DMS53 (cell line): ENCODE measurements at regions not wholly inside any gene's neighbourhood (a gene's known extent, or its start where the extent isn't known, plus 50 kb on each side); places are given as distances from the start of the nearest gene placed in this dataset.
"Not testable (repeated sequence)": the region's sequence is repeated elsewhere in the genome, so short reads cannot be mapped to it uniquely, and the experiment has no call there.

Experiments used
- DNase-seq: peaks from one replicate; lab custom pipeline; 2025; lab: John Stamatoyannopoulos, UW

GRCh38 chr15:70247281-70247680 lies 149.6 kb upstream of the TLE3 start:
- DNase-seq, result no peak

GRCh38 chr15:70246623-70247220 lies 149.0 kb upstream of the TLE3 start:
- DNase-seq, result no peak

GRCh38 chr15:70245932-70246622 lies 148.4 kb upstream of the TLE3 start:
- peak; percentile 19 for DNase-seq

DNA sequence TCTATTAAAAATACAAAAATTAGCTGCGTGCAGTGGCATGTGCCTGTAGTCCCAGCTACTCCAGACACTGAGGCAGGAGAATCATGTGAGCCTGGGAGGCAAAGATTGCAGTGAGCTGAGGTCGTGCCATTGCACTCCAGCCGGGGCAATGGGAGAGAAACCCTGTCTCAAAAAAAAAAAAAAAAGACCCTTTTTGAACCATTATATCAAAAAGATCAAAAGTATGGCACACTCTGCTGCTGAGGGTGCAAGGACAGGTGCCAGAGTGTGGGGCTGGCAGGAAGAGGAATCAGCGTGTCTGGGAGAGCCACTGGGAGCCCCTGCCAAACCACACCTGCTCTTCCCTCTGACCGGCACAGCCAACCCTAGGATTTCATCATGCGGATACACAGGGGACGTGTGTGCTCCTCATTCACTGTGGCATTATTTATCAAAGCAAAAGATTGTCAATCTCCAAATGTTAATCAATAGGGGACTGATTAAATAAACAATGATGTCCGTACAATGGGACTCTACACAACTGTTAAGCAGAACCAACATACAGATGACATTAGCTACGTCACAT lies 147.3 kb upstream of the TLE3 start:
- DNase-seq, result no peak

GRCh38 chr15:70243686-70244540 lies 146.2 kb upstream of the TLE3 start:
- no peak for DNase-seq

- DNase-seq, result no peak
Observed at GRCh38 chr15:70242951-70243685, 145.4 kb upstream of the TLE3 start.

- peak; percentile 33 for DNase-seq
Observed at GRCh38 chr15:70241561-70242320, 144.0 kb upstream of the TLE3 start.

- no peak for DNase-seq
Observed at GRCh38 chr15:70240820-70241430, 143.2 kb upstream of the TLE3 start.

DNA sequence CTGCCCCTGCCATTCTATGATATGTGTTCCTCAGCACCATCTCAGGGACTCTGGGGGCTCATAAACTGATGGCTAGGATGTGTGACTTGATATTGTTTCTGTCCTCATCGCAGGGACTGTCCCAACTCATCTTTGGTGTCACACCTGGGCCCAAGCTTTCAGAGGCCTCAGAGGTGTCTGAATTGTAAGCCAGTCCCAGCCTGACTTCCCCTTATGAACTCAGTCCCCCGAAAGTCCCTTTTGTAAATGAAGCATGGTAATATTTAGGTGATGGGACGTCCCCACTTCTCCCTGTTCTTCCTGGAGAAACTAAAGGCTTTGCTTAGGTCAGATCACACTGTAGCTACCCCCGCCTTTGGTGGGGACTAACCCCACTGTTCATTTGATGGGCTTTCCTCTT lies 142.4 kb upstream of the TLE3 start:
- DNase-seq, result no peak

GRCh38 chr15:70238917-70239316 lies 141.2 kb upstream of the TLE3 start:
- no peak for DNase-seq

DNA sequence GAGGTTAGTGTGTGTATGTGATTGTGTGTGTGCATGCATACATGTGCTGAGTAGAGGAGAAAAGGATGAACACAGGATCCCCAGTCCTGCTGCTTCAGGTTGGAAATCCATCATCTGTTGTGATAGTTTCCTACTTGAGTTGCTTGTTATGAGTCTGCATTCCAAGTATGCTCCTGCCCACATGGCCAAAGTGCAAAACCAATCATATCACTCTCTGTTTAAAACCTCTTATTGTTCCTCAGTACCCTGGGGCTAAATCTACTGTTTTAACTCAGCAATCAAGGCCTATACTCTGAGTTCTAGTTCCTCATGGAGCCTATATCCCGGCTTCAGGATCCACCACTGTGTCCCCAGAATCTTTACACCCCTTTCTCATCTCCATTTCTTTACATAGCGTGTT lies 139.9 kb upstream of the TLE3 start:
- no peak for DNase-seq

- DNase-seq, result peak; percentile 23
Observed at GRCh38 chr15:70236341-70237086, 138.8 kb upstream of the TLE3 start.

DNA sequence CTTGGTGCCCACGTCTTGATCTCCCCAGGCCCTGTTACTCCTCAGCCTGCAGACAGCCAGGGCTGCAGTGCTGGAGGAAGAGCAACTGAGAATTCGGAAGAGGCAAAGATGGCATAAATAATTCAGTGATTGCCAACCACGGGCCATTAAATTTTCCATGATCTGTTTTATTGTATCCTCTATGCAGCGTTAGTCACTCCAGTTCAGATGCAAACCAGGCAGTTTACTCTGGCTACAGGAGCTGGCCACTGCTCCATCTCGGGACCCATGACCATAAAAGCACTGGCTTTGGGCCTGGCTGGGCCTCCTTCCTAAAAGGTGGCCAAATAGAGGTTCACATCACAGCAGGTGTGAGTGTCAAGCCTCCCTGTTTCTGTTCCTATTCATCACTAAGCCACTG lies 137.6 kb upstream of the TLE3 start:
- no peak for DNase-seq

- no peak for DNase-seq
Observed at GRCh38 chr15:70234256-70234905, 136.7 kb upstream of the TLE3 start.

DNA sequence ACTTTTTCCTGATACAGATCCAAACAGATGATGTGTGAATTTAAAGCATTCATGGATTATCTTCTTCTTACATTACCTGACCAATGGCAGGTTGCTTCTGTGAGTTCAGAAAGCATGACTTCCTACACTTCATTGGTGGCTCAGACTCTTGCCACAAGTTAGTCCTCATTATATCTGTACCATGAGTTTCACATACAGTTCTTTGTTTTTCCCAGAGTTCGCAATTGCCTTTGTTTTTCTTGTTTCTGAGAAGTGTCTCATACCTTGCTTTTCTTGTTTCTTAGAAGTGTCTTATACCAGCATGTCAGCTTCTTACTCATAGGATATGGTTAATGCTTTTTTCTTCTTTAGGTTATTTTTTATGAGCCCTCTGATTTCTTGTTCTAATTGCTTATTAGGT lies 133.8 kb upstream of the TLE3 start:
- DNase-seq, result no peak

- DNase-seq, result not testable (repeated sequence)
Observed at GRCh38 chr15:70227918-70228317, 130.2 kb upstream of the TLE3 start.

DNA sequence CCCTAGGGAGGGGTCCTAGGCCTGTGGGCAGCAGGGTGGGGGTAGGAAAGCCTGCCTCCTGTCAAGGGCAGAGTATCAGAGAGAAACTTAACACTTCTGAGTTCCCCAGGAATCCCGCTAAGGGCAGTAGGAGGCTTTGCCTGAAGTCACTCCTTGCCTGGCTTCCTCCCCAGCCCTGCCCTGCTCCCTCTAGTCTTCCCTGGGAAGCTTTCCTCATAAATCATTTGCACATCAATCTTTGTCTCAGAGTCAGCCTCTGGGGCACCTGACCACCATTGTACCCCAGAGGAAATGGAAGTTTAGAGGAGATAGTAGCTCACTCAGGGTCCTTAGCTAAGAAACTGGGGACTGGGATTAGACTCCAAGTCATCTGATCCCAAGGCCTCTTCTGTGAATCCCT lies 129.4 kb upstream of the TLE3 start:
- DNase-seq, result no peak

GRCh38 chr15:70226337-70226980 lies 128.7 kb upstream of the TLE3 start:
- no peak for DNase-seq

DNA sequence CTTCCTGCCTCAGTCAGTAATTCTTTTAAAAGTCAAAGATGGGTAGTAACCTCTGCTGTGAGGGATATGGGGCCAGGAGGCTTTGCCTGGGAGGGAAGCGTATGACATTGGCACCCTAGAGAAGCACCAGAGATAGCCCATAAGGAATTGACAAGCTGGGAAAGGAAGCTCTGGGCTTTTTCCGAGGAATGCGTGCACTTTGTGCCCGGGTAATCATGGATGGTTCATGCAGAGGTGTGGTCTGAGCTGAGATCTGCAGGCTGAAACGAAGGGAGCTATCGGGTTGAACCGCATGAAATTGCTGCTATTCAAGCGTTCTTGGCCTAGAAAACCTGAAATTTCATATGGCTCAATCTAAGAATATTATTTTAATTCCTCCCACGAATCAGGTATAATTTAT lies 127.7 kb upstream of the TLE3 start:
- no peak for DNase-seq
